GM20000 (cell line): ENCODE measurements at regions not wholly inside any gene's neighbourhood (a gene's known extent, or its start where the extent isn't known, plus 50 kb on each side); places are given as distances from the start of the nearest gene placed in this dataset.

Experiments
- DNase-seq: peaks from one replicate; pipeline ENCODE4 v3.0.0; 2012; ENCODE audit warnings: low spot score
- CTCF ChIP-seq: IDR thresholded peaks from 2 replicates; pipeline ENCODE4 v1.5.1; 2012; ENCODE audit warnings: mild to moderate bottlenecking, control low read depth; ENCODE audit errors: extremely low read depth, missing control alignments

DNA sequence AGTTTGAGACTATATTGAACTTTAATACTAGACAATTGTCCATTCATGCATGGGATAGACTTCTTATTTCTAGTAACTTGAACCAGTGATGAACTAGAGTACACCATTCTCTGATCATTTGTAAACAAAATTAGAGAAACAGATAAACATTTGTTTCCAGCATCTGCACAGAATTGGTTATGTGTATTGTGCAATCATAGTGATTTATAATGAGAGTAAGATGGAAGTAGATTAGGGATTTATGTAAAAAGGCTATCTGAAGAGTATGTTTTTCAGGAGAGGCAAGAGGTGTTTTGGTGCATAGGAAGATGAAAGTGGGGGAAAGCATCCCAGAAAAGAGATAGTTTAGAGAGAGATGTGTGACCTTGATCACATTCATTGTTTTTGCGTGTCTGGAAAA is 695.0 kb downstream of the SQOR start:
- TF ChIP-seq CTCF = no peak

DNA sequence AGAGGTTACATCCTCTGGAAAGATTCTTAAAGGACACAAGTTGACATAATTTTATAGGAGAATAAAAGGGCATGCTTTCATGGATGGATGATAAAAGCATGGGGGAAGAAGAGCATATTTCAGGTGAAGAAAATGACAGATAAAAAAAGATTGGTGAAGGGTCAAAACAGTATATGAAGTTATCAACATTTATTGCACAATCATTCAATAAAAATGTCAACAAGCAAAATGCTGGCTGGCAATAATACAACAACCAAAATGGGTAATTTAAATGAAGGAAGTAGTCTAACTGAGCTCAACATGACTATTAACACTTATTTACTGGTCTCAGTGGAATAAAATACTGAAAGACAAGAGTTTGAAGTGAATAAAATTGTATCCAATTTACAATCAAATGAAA is 696.7 kb downstream of the SQOR start:
- DNase-seq = no peak
- TF ChIP-seq CTCF = no peak

More for the DNA sequence above, 695.0 kb downstream of the SQOR start:
- no peak for DNase-seq

DNA sequence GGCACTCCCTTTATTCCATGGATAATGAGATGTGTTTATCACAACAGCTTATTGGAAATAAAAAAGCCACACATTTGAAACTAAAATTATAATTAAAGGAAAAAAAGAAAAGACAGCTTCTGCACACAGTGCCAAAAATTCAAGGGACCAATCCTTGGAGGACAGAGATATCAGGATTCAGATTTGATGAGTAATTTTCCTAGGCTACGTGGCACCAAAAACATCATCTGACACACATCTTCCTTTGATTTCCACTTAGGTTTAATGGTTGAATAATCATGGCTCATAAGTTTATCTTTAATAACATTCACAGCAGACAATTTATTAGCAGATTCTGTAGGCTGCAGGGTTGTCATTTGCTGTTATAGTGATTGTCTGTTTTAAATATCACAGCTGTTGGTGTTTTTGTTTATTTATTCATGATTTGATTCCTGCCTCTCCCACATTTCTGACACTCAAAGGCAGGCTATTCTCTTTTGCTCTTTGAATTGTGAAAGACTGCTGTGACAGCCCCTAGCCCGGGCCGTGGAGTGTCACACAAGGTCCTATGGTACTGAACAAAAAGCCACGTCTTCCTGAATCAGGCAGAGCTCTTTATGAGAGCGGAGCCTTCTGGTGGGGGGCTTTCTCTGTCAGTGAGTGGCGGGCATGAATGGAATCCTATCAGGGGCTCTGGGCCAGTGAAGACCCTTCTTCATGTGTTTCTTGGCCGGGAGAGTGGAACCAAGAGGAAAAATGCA is 708.5 kb downstream of the SQOR start:
- no peak for TF ChIP-seq CTCF
- DNase-seq = no peak

GRCh38 chr15:46344115-46344724 is 709.4 kb downstream of the SQOR start:
- DNase-seq = no peak
- TF ChIP-seq CTCF = no peak

DNA sequence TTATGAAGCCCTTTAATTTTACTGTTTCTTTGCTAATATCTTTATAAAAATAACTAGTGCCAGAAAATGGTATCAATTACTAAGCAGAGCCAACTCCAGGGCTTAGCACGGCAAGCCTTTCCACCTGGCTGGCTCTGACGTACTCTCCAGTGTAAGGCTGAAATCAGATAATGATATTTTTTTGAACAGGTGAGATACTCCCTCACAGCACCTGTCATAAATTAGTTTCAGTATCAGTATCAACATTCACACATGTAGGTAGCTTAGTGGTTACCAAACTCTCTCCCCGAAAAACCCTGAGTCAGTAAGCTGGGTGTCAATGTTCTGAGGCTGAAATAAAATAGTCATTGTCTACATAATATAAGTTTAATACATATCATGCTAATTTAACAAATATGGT is 710.1 kb downstream of the SQOR start:
- no peak for TF ChIP-seq CTCF
- no peak for DNase-seq

GRCh38 chr15:46354443-46354842 is 719.6 kb downstream of the SQOR start:
- no peak for TF ChIP-seq CTCF
- DNase-seq = no peak

- no peak for DNase-seq
- no peak for TF ChIP-seq CTCF
Measured at GRCh38 chr15:46365572-46365971, 730.7 kb downstream of the SQOR start.
